ENCODE measurements at regions not wholly inside any gene's neighbourhood (a gene's known extent, or its start where the extent isn't known, plus 50 kb on each side); places are given as distances from the start of the nearest gene placed in this dataset.

- no peak for DNase-seq (ENCODE audit: extremely low spot score)
- H3K4me1 ChIP-seq (ENCODE audit: insufficient read depth), result peaks cover 2% of the 10 kb centered on the region
- 78% methylated on average over 2 of the region's 2 CpGs for WGBS
- H3K36me3 ChIP-seq (ENCODE audit: insufficient read depth), result no peaks in the 10 kb centered on the region
- no peak overlapping the region for H3K4me3 ChIP-seq (ENCODE audit: low read depth, low read length)
- no peak overlapping the region for H3K27ac ChIP-seq (ENCODE audit: low read depth)
Observed at GRCh38 chr1:186620566-186621350, 59.5 kb downstream of the PTGS2 start.

GRCh38 chr1:186618401-186619170 is 61.6 kb downstream of the PTGS2 start:
- Histone ChIP-seq H3K27ac (ENCODE audit: low read depth) (no peak overlapping the region), H3K4me1 (ENCODE audit: insufficient read depth) (peaks cover 2% of the 10 kb centered on the region), H3K4me3 (ENCODE audit: low read depth, low read length) (no peak overlapping the region), H3K36me3 (ENCODE audit: insufficient read depth) (no peaks in the 10 kb centered on the region)
- 45% methylated on average over 11 of the region's 11 CpGs for WGBS
- no peak for DNase-seq (ENCODE audit: extremely low spot score)

- DNase-seq (ENCODE audit: extremely low spot score), result no peak
- Histone ChIP-seq H3K4me1 (ENCODE audit: insufficient read depth) (peaks cover 2% of the 10 kb centered on the region), H3K4me3 (ENCODE audit: low read depth, low read length) (no peak overlapping the region), H3K36me3 (ENCODE audit: insufficient read depth) (no peaks in the 10 kb centered on the region), H3K27ac (ENCODE audit: low read depth) (no peak overlapping the region)
- WGBS, result 62% methylated on average over 7 of the region's 7 CpGs
Observed at GRCh38 chr1:186617926-186618325, 62.3 kb downstream of the PTGS2 start.

GRCh38 chr1:186616511-186616910 is 63.7 kb downstream of the PTGS2 start:
- no peak for DNase-seq (ENCODE audit: extremely low spot score)
- H3K4me1 ChIP-seq (ENCODE audit: insufficient read depth), result peaks cover 2% of the 10 kb centered on the region
- H3K4me3 ChIP-seq (ENCODE audit: low read depth, low read length), result no peak overlapping the region
- H3K36me3 ChIP-seq (ENCODE audit: insufficient read depth), result no peaks in the 10 kb centered on the region
- no peak overlapping the region for H3K27ac ChIP-seq (ENCODE audit: low read depth)

- 62% methylated on average over 4 of the region's 4 CpGs for WGBS
Observed at GRCh38 chr1:186615332-186615731, 64.9 kb downstream of the PTGS2 start.

GRCh38 chr1:186611156-186611555 is 69.1 kb downstream of the PTGS2 start:
- Histone ChIP-seq H3K27ac (ENCODE audit: low read depth) (no peak overlapping the region), H3K36me3 (ENCODE audit: insufficient read depth) (no peaks in the 10 kb centered on the region), H3K4me1 (ENCODE audit: insufficient read depth) (no peaks in the 10 kb centered on the region), H3K4me3 (ENCODE audit: low read depth, low read length) (no peak overlapping the region)
- 95% methylated on average over 3 of the region's 3 CpGs for WGBS
- no peak for DNase-seq (ENCODE audit: extremely low spot score)

More at GRCh38 chr1:186615332-186615731, 64.9 kb downstream of the PTGS2 start:
- Histone ChIP-seq H3K36me3 (ENCODE audit: insufficient read depth) (no peaks in the 10 kb centered on the region), H3K4me3 (ENCODE audit: low read depth, low read length) (no peak overlapping the region), H3K27ac (ENCODE audit: low read depth) (no peak overlapping the region), H3K4me1 (ENCODE audit: insufficient read depth) (peaks cover 2% of the 10 kb centered on the region)
- no peak for DNase-seq (ENCODE audit: extremely low spot score)

GRCh38 chr1:186609183-186609582 is 71.0 kb downstream of the PTGS2 start:
- H3K36me3 ChIP-seq (ENCODE audit: insufficient read depth), result no peaks in the 10 kb centered on the region
- H3K4me1 ChIP-seq (ENCODE audit: insufficient read depth), result no peaks in the 10 kb centered on the region
- peak overlapping the region; percentile 6 for H3K27ac ChIP-seq (ENCODE audit: low read depth)
- no peak overlapping the region for H3K4me3 ChIP-seq (ENCODE audit: low read depth, low read length)
- DNase-seq (ENCODE audit: extremely low spot score), result no peak

- 44% methylated on average over 4 of the region's 4 CpGs for WGBS
- Histone ChIP-seq H3K27ac (ENCODE audit: low read depth) (no peak overlapping the region), H3K4me3 (ENCODE audit: low read depth, low read length) (no peak overlapping the region), H3K36me3 (ENCODE audit: insufficient read depth) (no peaks in the 10 kb centered on the region), H3K4me1 (ENCODE audit: insufficient read depth) (no peaks in the 10 kb centered on the region)
- no peak for DNase-seq (ENCODE audit: extremely low spot score)
Observed at GRCh38 chr1:186605762-186606350, 74.4 kb downstream of the PTGS2 start.

GRCh38 chr1:186595969-186596368 is 84.3 kb downstream of the PTGS2 start:
- 74% methylated on average over 3 of the region's 3 CpGs for WGBS
- DNase-seq (ENCODE audit: extremely low spot score), result no peak
- Histone ChIP-seq H3K4me3 (ENCODE audit: low read depth, low read length) (no peak overlapping the region), H3K36me3 (ENCODE audit: insufficient read depth) (no peaks in the 10 kb centered on the region), H3K27ac (ENCODE audit: low read depth) (no peak overlapping the region), H3K4me1 (ENCODE audit: insufficient read depth) (no peaks in the 10 kb centered on the region)

- H3K4me1 ChIP-seq (ENCODE audit: insufficient read depth), result no peaks in the 10 kb centered on the region
- H3K27ac ChIP-seq (ENCODE audit: low read depth), result no peak overlapping the region
- H3K36me3 ChIP-seq (ENCODE audit: insufficient read depth), result no peaks in the 10 kb centered on the region
- H3K4me3 ChIP-seq (ENCODE audit: low read depth, low read length), result no peak overlapping the region
- 64% methylated on average over 5 of the region's 5 CpGs for WGBS
- no peak for DNase-seq (ENCODE audit: extremely low spot score)
Observed at GRCh38 chr1:186578325-186579016, 101.8 kb downstream of the PTGS2 start.

GRCh38 chr1:186577633-186578032 is 102.6 kb downstream of the PTGS2 start:
- Histone ChIP-seq H3K36me3 (ENCODE audit: insufficient read depth) (no peaks in the 10 kb centered on the region), H3K4me3 (ENCODE audit: low read depth, low read length) (no peak overlapping the region), H3K27ac (ENCODE audit: low read depth) (no peak overlapping the region), H3K4me1 (ENCODE audit: insufficient read depth) (no peaks in the 10 kb centered on the region)
- DNase-seq (ENCODE audit: extremely low spot score), result no peak
- 95% methylated on average over 3 of the region's 3 CpGs for WGBS

- peak; percentile 37 for DNase-seq (ENCODE audit: extremely low spot score)
- Histone ChIP-seq H3K36me3 (ENCODE audit: insufficient read depth) (no peaks in the 10 kb centered on the region), H3K4me1 (ENCODE audit: insufficient read depth) (no peaks in the 10 kb centered on the region), H3K4me3 (ENCODE audit: low read depth, low read length) (no peak overlapping the region), H3K27ac (ENCODE audit: low read depth) (no peak overlapping the region)
- WGBS, result 86% methylated on average over 2 of the region's 2 CpGs
Observed at GRCh38 chr1:186577216-186577615, 103.0 kb downstream of the PTGS2 start.

GRCh38 chr1:186575348-186575747 is 104.9 kb downstream of the PTGS2 start:
- no peak overlapping the region for H3K4me3 ChIP-seq (ENCODE audit: low read depth, low read length)
- no peak overlapping the region for H3K27ac ChIP-seq (ENCODE audit: low read depth)
- DNase-seq (ENCODE audit: extremely low spot score), result no peak
- no peaks in the 10 kb centered on the region for H3K36me3 ChIP-seq (ENCODE audit: insufficient read depth)
- H3K4me1 ChIP-seq (ENCODE audit: insufficient read depth), result no peaks in the 10 kb centered on the region

Data from urinary bladder (tissue), 3 donors.